Hematopoietic multipotent progenitor cell (in vitro differentiated cells): ENCODE measurements at regions not wholly inside any gene's neighbourhood (a gene's known extent, or its start where the extent isn't known, plus 50 kb on each side); places are given as distances from the start of the nearest gene placed in this dataset.
"Not testable (repeated sequence)": the region's sequence is repeated elsewhere in the genome, so short reads cannot be mapped to it uniquely, and the experiment has no call there.

Experiments
- DNase-seq, 3 donors: peaks; one replicate each; pipeline ENCODE4 v3.0.0-alpha.2; 2011 to 2015; ENCODE audit warnings: low read depth in 2 of 3, low spot score in 2 of 3

GRCh38 chr3:154701055-154701454 lies 271.1 kb upstream of the GPR149 start:
- no peak for DNase-seq

- DNase-seq = no peak
These were observed 260.4 kb upstream of the GPR149 start for GRCh38 chr3:154690413-154690812.

GRCh38 chr3:154684440-154684839 lies 254.4 kb upstream of the GPR149 start:
- DNase-seq = no peak

GRCh38 chr3:154684021-154684420 lies 254.0 kb upstream of the GPR149 start:
- DNase-seq = no peak

GRCh38 chr3:154678041-154678654 lies 248.2 kb upstream of the GPR149 start:
- no peak for DNase-seq

- DNase-seq = no peak
These were observed 238.8 kb upstream of the GPR149 start for GRCh38 chr3:154668835-154669234.

GRCh38 chr3:154668187-154668586 lies 238.2 kb upstream of the GPR149 start:
- DNase-seq = no peak

GRCh38 chr3:154666542-154666941 lies 236.6 kb upstream of the GPR149 start:
- no peak for DNase-seq

- DNase-seq = no peak
These were observed 234.7 kb upstream of the GPR149 start for GRCh38 chr3:154664714-154665113.

GRCh38 chr3:154662851-154663250 lies 232.9 kb upstream of the GPR149 start:
- DNase-seq = no peak

GRCh38 chr3:154660811-154661210 lies 230.8 kb upstream of the GPR149 start:
- DNase-seq = no peak

- DNase-seq = no peak
These were observed 228.0 kb upstream of the GPR149 start for GRCh38 chr3:154658000-154658399.

- DNase-seq = no peak
These were observed 227.2 kb upstream of the GPR149 start for GRCh38 chr3:154657218-154657617.

GRCh38 chr3:154656486-154656885 lies 226.5 kb upstream of the GPR149 start:
- no peak for DNase-seq

- DNase-seq = peak in 2 of 3 donors; percentile 9 to 62
These were observed 212.2 kb upstream of the GPR149 start for GRCh38 chr3:154642145-154642544.

- no peak for DNase-seq
These were observed 195.8 kb upstream of the GPR149 start for GRCh38 chr3:154625756-154626155.

- not testable (repeated sequence) for DNase-seq
These were observed 189.6 kb upstream of the GPR149 start for GRCh38 chr3:154619621-154620020.

- DNase-seq = no peak
These were observed 186.3 kb upstream of the GPR149 start for GRCh38 chr3:154616298-154616697.

GRCh38 chr3:154615471-154615870 lies 185.5 kb upstream of the GPR149 start:
- DNase-seq = no peak

GRCh38 chr3:154614601-154615000 lies 184.6 kb upstream of the GPR149 start:
- no peak for DNase-seq

- DNase-seq = no peak
These were observed 184.1 kb upstream of the GPR149 start for GRCh38 chr3:154614078-154614477.

GRCh38 chr3:154602241-154602640 lies 172.3 kb upstream of the GPR149 start:
- DNase-seq = no peak

GRCh38 chr3:154598166-154598565 lies 168.2 kb upstream of the GPR149 start:
- no peak for DNase-seq
